Trophoblast cell (in vitro differentiated cells and primary cell): ENCODE measurements at regions not wholly inside any gene's neighbourhood (a gene's known extent, or its start where the extent isn't known, plus 50 kb on each side); places are given as distances from the start of the nearest gene placed in this dataset.

Experiments used
- DNase-seq, 2 donors: peaks; one replicate each; pipeline ENCODE4 v3.0.0-alpha.2; 2016
- H2AFZ ChIP-seq: 2 replicates; pipeline ENCODE4 v1.6.1; 2013; ENCODE audit warnings: low read length, moderate library complexity, mild to moderate bottlenecking; ENCODE audit not compliant: insufficient read depth, poor library complexity
- H2AK5ac ChIP-seq: 2 replicates; pipeline ENCODE4 v1.6.1; 2013; ENCODE audit warnings: mild to moderate bottlenecking, low read length
- H2BK120ac ChIP-seq: 2 replicates; pipeline ENCODE4 v1.6.1; 2013; ENCODE audit warnings: low read length, mild to moderate bottlenecking, moderate library complexity; ENCODE audit not compliant: insufficient read depth, poor library complexity
- H2BK12ac ChIP-seq: 2 replicates; pipeline ENCODE4 v1.6.1; 2013; ENCODE audit warnings: mild to moderate bottlenecking, low read length, moderate library complexity
- H2BK5ac ChIP-seq: 2 replicates; pipeline ENCODE4 v1.6.1; 2013; ENCODE audit warnings: low read length, low read depth, moderate library complexity, mild to moderate bottlenecking; ENCODE audit not compliant: poor library complexity
- H3K14ac ChIP-seq: 2 replicates; pipeline ENCODE4 v1.6.1; 2013; ENCODE audit warnings: mild to moderate bottlenecking, low read length
- H3K18ac ChIP-seq: 2 replicates; pipeline ENCODE4 v1.6.1; 2013; ENCODE audit warnings: mild to moderate bottlenecking, low read length
- H3K23ac ChIP-seq: 2 replicates; pipeline ENCODE4 v1.6.1; 2013; ENCODE audit warnings: low read length
- H3K27ac ChIP-seq: 2 replicates; pipeline ENCODE4 v1.5.1; 2013; ENCODE audit warnings: low read depth, mild to moderate bottlenecking, inconsistent platforms, low read length, moderate library complexity
- H3K27me3 ChIP-seq: 2 replicates; pipeline ENCODE4 v1.6.1; 2013; ENCODE audit warnings: inconsistent platforms, mild to moderate bottlenecking, low read length, moderate library complexity; ENCODE audit not compliant: insufficient read depth
- H3K36me3 ChIP-seq, 2 experiments: 1 replicate in 1 of 2; 2 replicates in 1 of 2; pipeline ENCODE4 v1.6.1; 2013; ENCODE audit warnings: low read length in 2 of 2, mild to moderate bottlenecking in 2 of 2, moderate library complexity in 1 of 2; ENCODE audit not compliant: insufficient read depth in 2 of 2, control insufficient read depth in 1 of 2
- H3K4ac ChIP-seq: 2 replicates; pipeline ENCODE4 v1.6.1; 2013; ENCODE audit warnings: low read depth, mild to moderate bottlenecking, low read length, moderate library complexity
- H3K4me1 ChIP-seq, 2 experiments: 1 replicate in 1 of 2; 2 replicates in 1 of 2; pipeline ENCODE4 v1.6.1; 2013; ENCODE audit warnings: low read length in 2 of 2, mild to moderate bottlenecking in 2 of 2, moderate library complexity in 1 of 2; ENCODE audit not compliant: insufficient read depth in 2 of 2, control insufficient read depth in 1 of 2
- H3K4me2 ChIP-seq: 2 replicates; pipeline ENCODE4 v1.6.1; 2013; ENCODE audit warnings: inconsistent platforms, mild to moderate bottlenecking, low read length, moderate library complexity
- H3K4me3 ChIP-seq: 2 replicates; pipeline ENCODE4 v1.5.1; 2013; ENCODE audit warnings: mild to moderate bottlenecking, low read depth, low read length, inconsistent platforms
- H3K79me1 ChIP-seq: one replicate; pipeline ENCODE4 v1.6.1; 2013; ENCODE audit warnings: low read length
- H3K79me2 ChIP-seq: 2 replicates; pipeline ENCODE4 v1.6.1; 2013; ENCODE audit warnings: low read length, mild to moderate bottlenecking; ENCODE audit not compliant: control insufficient read depth, insufficient read depth, poor library complexity
- H3K9ac ChIP-seq: 2 replicates; pipeline ENCODE4 v1.6.1; 2013; ENCODE audit warnings: mild to moderate bottlenecking, low read length
- H3K9me3 ChIP-seq: 2 replicates; pipeline ENCODE4 v1.6.1; 2013; ENCODE audit warnings: low read depth, mild to moderate bottlenecking, control low read depth, inconsistent platforms, low read length; ENCODE audit not compliant: insufficient read depth
- H4K12ac ChIP-seq: 2 replicates; pipeline ENCODE4 v1.6.1; 2013; ENCODE audit warnings: low read depth, mild to moderate bottlenecking, low read length, moderate library complexity
- H4K8ac ChIP-seq: 2 replicates; pipeline ENCODE4 v1.6.1; 2013; ENCODE audit warnings: low read depth, mild to moderate bottlenecking, low read length, moderate library complexity
- H4K91ac ChIP-seq: one replicate; pipeline ENCODE4 v1.6.1; 2013; ENCODE audit warnings: low read depth, mild to moderate bottlenecking, low read length, moderate library complexity
- WGBS: extraction: QIAGEN DNeasy Blood & Tissue Kit; methylation state at CpG from one replicate; pipeline ENCODE4 v1.1.7; 2013; ENCODE audit warnings: missing lambda C conversion rate; ENCODE audit not compliant: insufficient read length, insufficient coverage; ENCODE audit errors: extremely low coverage; 5-methylcytosine and 5-hydroxymethylcytosine counted together

- H3K9me3 ChIP-seq, result peaks cover 3% of the 10 kb centered on the region
- H3K79me1 ChIP-seq, result no peaks in the 10 kb centered on the region
- no peak overlapping the region for H3K4ac ChIP-seq
- H3K79me2 ChIP-seq, result no peaks in the 10 kb centered on the region
- H3K18ac ChIP-seq, result no peak overlapping the region
- H4K91ac ChIP-seq, result no peak overlapping the region
- H2BK12ac ChIP-seq, result no peak overlapping the region
- no peak overlapping the region for H2BK120ac ChIP-seq
- no CpG with 5 or more reads among the region's 11 CpGs for WGBS
- no peak overlapping the region for H3K23ac ChIP-seq
- no peak overlapping the region for H4K8ac ChIP-seq
- no peak overlapping the region for H2AFZ ChIP-seq
- no peak overlapping the region for H4K12ac ChIP-seq
- no peaks in the 10 kb centered on the region for H3K36me3 ChIP-seq
- H3K27ac ChIP-seq, result no peak overlapping the region
- no peak overlapping the region for H3K4me3 ChIP-seq
- no peak overlapping the region for H3K14ac ChIP-seq
- no peak overlapping the region for H3K9ac ChIP-seq
- no peak overlapping the region for H2AK5ac ChIP-seq
- H3K27me3 ChIP-seq, result no peaks in the 10 kb centered on the region
- no peak for DNase-seq
- H3K4me2 ChIP-seq, result no peak overlapping the region
- H3K4me1 ChIP-seq, result no peaks in the 10 kb centered on the region
- no peak overlapping the region for H2BK5ac ChIP-seq
Measured at GRCh38 chr19:30924069-30924636, 425.1 kb downstream of the TSHZ3 start.

GRCh38 chr19:30923621-30924020 lies 425.6 kb downstream of the TSHZ3 start:
- Histone ChIP-seq H3K4me3 (no peak overlapping the region), H3K4me2 (no peak overlapping the region), H3K9ac (no peak overlapping the region), H3K4me1 (no peaks in the 10 kb centered on the region), H3K36me3 (no peaks in the 10 kb centered on the region), H2AK5ac (no peak overlapping the region), H3K9me3 (peaks cover 5% of the 10 kb centered on the region), H4K12ac (no peak overlapping the region), H3K79me2 (no peaks in the 10 kb centered on the region), H2BK120ac (no peak overlapping the region), H3K18ac (no peak overlapping the region), H3K79me1 (no peaks in the 10 kb centered on the region), H3K14ac (no peak overlapping the region), H3K27ac (no peak overlapping the region), H3K23ac (no peak overlapping the region), H2BK12ac (no peak overlapping the region), H3K27me3 (no peaks in the 10 kb centered on the region), H3K4ac (no peak overlapping the region), H2AFZ (no peak overlapping the region), H4K91ac (no peak overlapping the region), H4K8ac (no peak overlapping the region), H2BK5ac (no peak overlapping the region)
- DNase-seq, result no peak
- no CpG with 5 or more reads among the region's 4 CpGs for WGBS

DNA sequence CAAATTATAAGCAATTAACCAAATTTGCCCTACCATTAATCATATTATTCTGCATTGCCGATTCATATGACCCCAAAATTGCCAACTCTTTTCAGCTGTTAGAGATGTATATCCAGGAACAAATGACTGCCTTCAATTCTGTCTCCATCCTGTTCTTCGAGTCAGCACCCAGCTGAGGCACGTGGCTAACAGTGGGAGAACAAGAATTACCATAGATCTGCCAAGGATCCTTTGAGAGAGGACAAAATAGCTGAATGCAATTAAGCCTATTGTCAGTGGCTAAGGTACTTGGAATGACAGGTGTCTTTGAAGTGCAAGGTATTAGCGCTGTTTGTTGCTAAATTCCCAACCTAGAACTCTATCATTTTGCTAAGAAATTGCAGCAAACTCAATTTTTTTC lies 426.1 kb downstream of the TSHZ3 start:
- H3K14ac ChIP-seq, result no peak overlapping the region
- H3K27me3 ChIP-seq, result no peaks in the 10 kb centered on the region
- no peak overlapping the region for H3K4me3 ChIP-seq
- H4K12ac ChIP-seq, result no peak overlapping the region
- WGBS, result no CpG with 5 or more reads among the region's 4 CpGs
- no peak overlapping the region for H3K27ac ChIP-seq
- H2AFZ ChIP-seq, result no peak overlapping the region
- DNase-seq, result no peak
- H3K4me2 ChIP-seq, result no peak overlapping the region
- H2BK120ac ChIP-seq, result no peak overlapping the region
- no peak overlapping the region for H2AK5ac ChIP-seq
- H3K18ac ChIP-seq, result no peak overlapping the region
- H3K23ac ChIP-seq, result no peak overlapping the region
- H4K8ac ChIP-seq, result no peak overlapping the region
- no peak overlapping the region for H3K9ac ChIP-seq
- no peak overlapping the region for H2BK5ac ChIP-seq
- H3K79me1 ChIP-seq, result no peaks in the 10 kb centered on the region
- no peaks in the 10 kb centered on the region for H3K4me1 ChIP-seq
- H3K79me2 ChIP-seq, result no peaks in the 10 kb centered on the region
- no peak overlapping the region for H4K91ac ChIP-seq
- H3K36me3 ChIP-seq, result no peaks in the 10 kb centered on the region
- peaks cover 5% of the 10 kb centered on the region for H3K9me3 ChIP-seq
- H2BK12ac ChIP-seq, result no peak overlapping the region
- H3K4ac ChIP-seq, result no peak overlapping the region

GRCh38 chr19:30920222-30920621 lies 429.0 kb downstream of the TSHZ3 start:
- Histone ChIP-seq H2AK5ac (no peak overlapping the region), H3K18ac (no peak overlapping the region), H3K4me1 (no peaks in the 10 kb centered on the region), H3K9me3 (peaks cover 2% of the 10 kb centered on the region), H2BK5ac (no peak overlapping the region), H2AFZ (no peak overlapping the region), H4K8ac (no peak overlapping the region), H3K79me1 (no peaks in the 10 kb centered on the region), H3K14ac (no peak overlapping the region), H3K79me2 (no peaks in the 10 kb centered on the region), H4K12ac (no peak overlapping the region), H3K23ac (no peak overlapping the region), H3K27ac (no peak overlapping the region), H3K9ac (no peak overlapping the region), H4K91ac (no peak overlapping the region), H2BK120ac (no peak overlapping the region), H3K27me3 (no peaks in the 10 kb centered on the region), H3K36me3 (no peaks in the 10 kb centered on the region), H3K4me3 (no peak overlapping the region), H3K4ac (no peak overlapping the region), H2BK12ac (no peak overlapping the region), H3K4me2 (no peak overlapping the region)
- DNase-seq, result no peak
- no CpG with 5 or more reads among the region's 11 CpGs for WGBS
